Astrocyte (in vitro differentiated cells and primary cell): ENCODE measurements at regions not wholly inside any gene's neighbourhood (a gene's known extent, or its start where the extent isn't known, plus 50 kb on each side); places are given as distances from the start of the nearest gene placed in this dataset.

Experiments used
- DNase-seq: peaks from one replicate; pipeline ENCODE4 v3.0.0-alpha.2; 2010; ENCODE audit warnings: low read depth
- FAIRE-seq: peaks from 2 replicates; lab custom pipeline; 2011; peaks lifted over from hg19 to GRCh38; lab: Jason Lieb, UNC
- H2AFZ ChIP-seq: 2 replicates; pipeline ENCODE4 v1.6.0; 2012; ENCODE audit warnings: low read depth, low read length, inconsistent platforms
- H3K27ac ChIP-seq: 2 replicates; pipeline ENCODE4 v1.5.1; 2011; ENCODE audit warnings: low read depth, low read length, inconsistent platforms
- H3K27me3 ChIP-seq: 2 replicates; pipeline ENCODE4 v1.6.0; 2011; ENCODE audit warnings: low read length, inconsistent platforms; ENCODE audit not compliant: insufficient read depth
- H3K36me3 ChIP-seq: 2 replicates; pipeline ENCODE4 v1.5.1; 2011; ENCODE audit warnings: low read length, inconsistent platforms; ENCODE audit not compliant: insufficient read depth
- H3K4me1 ChIP-seq: 2 replicates; pipeline ENCODE4 v1.5.1; 2011; ENCODE audit warnings: low read length, inconsistent platforms; ENCODE audit not compliant: insufficient read depth
- H3K4me2 ChIP-seq: 2 replicates; pipeline ENCODE4 v1.6.0; 2012; ENCODE audit warnings: low read length, inconsistent platforms
- H3K4me3 ChIP-seq: 2 replicates; pipeline ENCODE4 v1.5.1; 2011; ENCODE audit warnings: low read depth, mild to moderate bottlenecking, low read length, inconsistent platforms; ENCODE audit not compliant: insufficient read depth
- H3K79me2 ChIP-seq: 2 replicates; pipeline ENCODE4 v1.6.0; 2012; ENCODE audit warnings: mild to moderate bottlenecking, low read length, inconsistent platforms; ENCODE audit not compliant: insufficient read depth
- H3K9ac ChIP-seq: 2 replicates; pipeline ENCODE4 v1.6.0; 2012; ENCODE audit warnings: mild to moderate bottlenecking, low read length, inconsistent platforms
- H3K9me3 ChIP-seq: 2 replicates; pipeline ENCODE4 v1.5.1; 2012; ENCODE audit warnings: low read depth, mild to moderate bottlenecking, low read length, inconsistent platforms; ENCODE audit not compliant: insufficient read depth
- H4K20me1 ChIP-seq: 2 replicates; pipeline ENCODE4 v1.6.0; 2012; ENCODE audit warnings: low read length, inconsistent platforms; ENCODE audit not compliant: insufficient read depth
- H3K27ac Mint-ChIP-seq: one replicate; pipeline ENCODE4 v1.8.0; 2021; ENCODE audit warnings: mild to moderate bottlenecking, mixed read lengths; ENCODE audit not compliant: unreplicated experiment
- H3K27me3 Mint-ChIP-seq: one replicate; pipeline ENCODE4 v1.8.0; 2021; ENCODE audit warnings: low read depth, mixed read lengths; ENCODE audit not compliant: unreplicated experiment
- H3K36me3 Mint-ChIP-seq: one replicate; pipeline ENCODE4 v1.8.0; 2021; ENCODE audit warnings: low read depth, mixed read lengths; ENCODE audit not compliant: unreplicated experiment
- H3K4me1 Mint-ChIP-seq: one replicate; pipeline ENCODE4 v1.8.0; 2021; ENCODE audit warnings: low read depth, mixed read lengths; ENCODE audit not compliant: unreplicated experiment
- H3K4me3 Mint-ChIP-seq: one replicate; pipeline ENCODE4 v1.8.0; 2021; ENCODE audit warnings: mild to moderate bottlenecking, moderate library complexity, mixed read lengths; ENCODE audit not compliant: unreplicated experiment
- H3K9me3 Mint-ChIP-seq: one replicate; pipeline ENCODE4 v1.8.0; 2021; ENCODE audit warnings: mild to moderate bottlenecking, mixed read lengths; ENCODE audit not compliant: unreplicated experiment
- CTCF ChIP-seq: IDR thresholded peaks from 2 replicates; pipeline ENCODE4 v1.5.1; 2011; ENCODE audit warnings: low read depth, mild to moderate bottlenecking, inconsistent platforms, low read length, moderate library complexity; ENCODE audit not compliant: insufficient read depth
- EZH2 ChIP-seq: IDR thresholded peaks from 2 replicates; pipeline ENCODE4 v1.6.1; 2012; ENCODE audit warnings: mild to moderate bottlenecking, low read length, inconsistent platforms; ENCODE audit not compliant: insufficient read depth

- no peak for FAIRE-seq
These were observed 1043.2 kb upstream of the WWC1 start for GRCh38 chr5:167248257-167248656.

GRCh38 chr5:167250996-167251395 lies 1040.4 kb upstream of the WWC1 start:
- Mint-ChIP-seq H3K36me3 (no peaks in the 10 kb centered on the region), H3K4me3 (no peak overlapping the region), H3K9me3 (no peaks in the 10 kb centered on the region), H3K27ac (no peak overlapping the region), H3K4me1 (no peaks in the 10 kb centered on the region), H3K27me3 (no peaks in the 10 kb centered on the region)
- no peaks in the 10 kb centered on the region for H3K79me2 ChIP-seq
- FAIRE-seq (no peak), DNase-seq (no peak)
- no peaks in the 10 kb centered on the region for H3K4me1 ChIP-seq
- H2AFZ ChIP-seq, result no peak overlapping the region
- H4K20me1 ChIP-seq, result no peaks in the 10 kb centered on the region
- no peak overlapping the region for H3K27ac ChIP-seq
- no peak overlapping the region for H3K9ac ChIP-seq
- no peak overlapping the region for H3K4me3 ChIP-seq
- TF ChIP-seq CTCF (no peak), EZH2 (no peak)
- H3K9me3 ChIP-seq, result no peaks in the 10 kb centered on the region
- no peaks in the 10 kb centered on the region for H3K36me3 ChIP-seq
- no peak overlapping the region for H3K4me2 ChIP-seq
- no peaks in the 10 kb centered on the region for H3K27me3 ChIP-seq

More at GRCh38 chr5:167248257-167248656, 1043.2 kb upstream of the WWC1 start:
- no peak for TF ChIP-seq CTCF
- no peak for TF ChIP-seq EZH2
- Mint-ChIP-seq H3K27ac (no peak overlapping the region), H3K9me3 (no peaks in the 10 kb centered on the region), H3K36me3 (no peaks in the 10 kb centered on the region), H3K4me3 (no peak overlapping the region), H3K4me1 (no peaks in the 10 kb centered on the region), H3K27me3 (no peaks in the 10 kb centered on the region)
- Histone ChIP-seq H4K20me1 (no peaks in the 10 kb centered on the region), H3K27me3 (no peaks in the 10 kb centered on the region), H3K4me1 (no peaks in the 10 kb centered on the region), H3K4me3 (no peak overlapping the region), H2AFZ (no peak overlapping the region), H3K9me3 (no peaks in the 10 kb centered on the region), H3K79me2 (no peaks in the 10 kb centered on the region), H3K4me2 (no peak overlapping the region), H3K27ac (no peak overlapping the region), H3K9ac (no peak overlapping the region), H3K36me3 (no peaks in the 10 kb centered on the region)
- no peak for DNase-seq

- FAIRE-seq, result no peak
- no peak for DNase-seq
- H3K79me2 ChIP-seq, result no peaks in the 10 kb centered on the region
- Mint-ChIP-seq H3K4me1 (no peaks in the 10 kb centered on the region), H3K27me3 (no peaks in the 10 kb centered on the region), H3K36me3 (no peaks in the 10 kb centered on the region), H3K9me3 (no peaks in the 10 kb centered on the region), H3K27ac (no peak overlapping the region), H3K4me3 (no peak overlapping the region)
- H3K27me3 ChIP-seq, result no peaks in the 10 kb centered on the region
- H4K20me1 ChIP-seq, result no peaks in the 10 kb centered on the region
- H3K36me3 ChIP-seq, result no peaks in the 10 kb centered on the region
- H3K9me3 ChIP-seq, result no peaks in the 10 kb centered on the region
- TF ChIP-seq EZH2 (no peak), CTCF (no peak)
- no peak overlapping the region for H2AFZ ChIP-seq
- H3K9ac ChIP-seq, result no peak overlapping the region
- no peak overlapping the region for H3K27ac ChIP-seq
- no peak overlapping the region for H3K4me3 ChIP-seq
- no peaks in the 10 kb centered on the region for H3K4me1 ChIP-seq
- H3K4me2 ChIP-seq, result no peak overlapping the region
These were observed 1037.3 kb upstream of the WWC1 start for GRCh38 chr5:167254132-167254531.
